ENCODE measurements at regions not wholly inside any gene's neighbourhood (a gene's known extent, or its start where the extent isn't known, plus 50 kb on each side); places are given as distances from the start of the nearest gene placed in this dataset.
"Not testable (repeated sequence)": the region's sequence is repeated elsewhere in the genome, so short reads cannot be mapped to it uniquely, and the experiment has no call there.

DNA sequence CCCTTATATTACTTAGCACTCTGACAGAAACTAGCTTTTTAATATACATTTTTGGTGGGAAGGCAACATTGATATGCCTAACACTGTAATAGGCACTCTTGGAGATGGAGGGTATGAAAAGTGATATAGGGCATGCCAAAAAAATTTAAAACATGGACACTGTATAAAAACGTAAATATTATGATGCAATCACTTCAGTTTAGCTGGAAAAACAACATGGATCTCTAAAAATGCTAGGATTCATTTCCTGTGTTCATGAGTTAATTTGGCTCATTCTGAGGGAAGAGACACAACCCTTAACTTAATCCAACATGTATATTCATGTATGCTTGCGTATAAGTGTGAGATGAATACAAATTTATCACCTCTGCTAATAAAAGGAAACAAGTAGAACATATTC lies 157.3 kb upstream of the TFAP2D start:
- Mint-ChIP-seq H3K9me3 (ENCODE audit: unreplicated experiment) (no peaks in the 10 kb centered on the region), H3K27ac (ENCODE audit: unreplicated experiment) (no peak overlapping the region), H3K36me3 (ENCODE audit: low read depth, unreplicated experiment) (no peaks in the 10 kb centered on the region), H3K4me1 (ENCODE audit: unreplicated experiment) (no peaks in the 10 kb centered on the region), H3K27me3 (ENCODE audit: unreplicated experiment) (no peaks in the 10 kb centered on the region), H3K4me3 (ENCODE audit: unreplicated experiment) (no peak overlapping the region)
- TF ChIP-seq, protein P1, sequence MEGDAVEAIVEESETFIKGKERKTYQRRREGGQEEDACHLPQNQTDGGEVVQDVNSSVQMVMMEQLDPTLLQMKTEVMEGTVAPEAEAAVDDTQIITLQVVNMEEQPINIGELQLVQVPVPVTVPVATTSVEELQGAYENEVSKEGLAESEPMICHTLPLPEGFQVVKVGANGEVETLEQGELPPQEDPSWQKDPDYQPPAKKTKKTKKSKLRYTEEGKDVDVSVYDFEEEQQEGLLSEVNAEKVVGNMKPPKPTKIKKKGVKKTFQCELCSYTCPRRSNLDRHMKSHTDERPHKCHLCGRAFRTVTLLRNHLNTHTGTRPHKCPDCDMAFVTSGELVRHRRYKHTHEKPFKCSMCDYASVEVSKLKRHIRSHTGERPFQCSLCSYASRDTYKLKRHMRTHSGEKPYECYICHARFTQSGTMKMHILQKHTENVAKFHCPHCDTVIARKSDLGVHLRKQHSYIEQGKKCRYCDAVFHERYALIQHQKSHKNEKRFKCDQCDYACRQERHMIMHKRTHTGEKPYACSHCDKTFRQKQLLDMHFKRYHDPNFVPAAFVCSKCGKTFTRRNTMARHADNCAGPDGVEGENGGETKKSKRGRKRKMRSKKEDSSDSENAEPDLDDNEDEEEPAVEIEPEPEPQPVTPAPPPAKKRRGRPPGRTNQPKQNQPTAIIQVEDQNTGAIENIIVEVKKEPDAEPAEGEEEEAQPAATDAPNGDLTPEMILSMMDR (IDR thresholded peaks at IDR 0.05; ENCODE audit: unreplicated experiment): no peak
- DNase-seq (ENCODE audit: low spot score): no peak

- H3K4me3 Mint-ChIP-seq (ENCODE audit: unreplicated experiment): no peak overlapping the region
- H3K36me3 Mint-ChIP-seq (ENCODE audit: low read depth, unreplicated experiment): no peaks in the 10 kb centered on the region
- no peaks in the 10 kb centered on the region for H3K4me1 Mint-ChIP-seq (ENCODE audit: unreplicated experiment)
- no peak overlapping the region for H3K27ac Mint-ChIP-seq (ENCODE audit: unreplicated experiment)
- no peaks in the 10 kb centered on the region for H3K9me3 Mint-ChIP-seq (ENCODE audit: unreplicated experiment)
- no peak for DNase-seq (ENCODE audit: low spot score)
- TF ChIP-seq, protein P1 (IDR thresholded peaks at IDR 0.05; ENCODE audit: unreplicated experiment): no peak
- H3K27me3 Mint-ChIP-seq (ENCODE audit: unreplicated experiment): no peaks in the 10 kb centered on the region
Observed at GRCh38 chr6:50565004-50565403, 148.3 kb upstream of the TFAP2D start.

DNA sequence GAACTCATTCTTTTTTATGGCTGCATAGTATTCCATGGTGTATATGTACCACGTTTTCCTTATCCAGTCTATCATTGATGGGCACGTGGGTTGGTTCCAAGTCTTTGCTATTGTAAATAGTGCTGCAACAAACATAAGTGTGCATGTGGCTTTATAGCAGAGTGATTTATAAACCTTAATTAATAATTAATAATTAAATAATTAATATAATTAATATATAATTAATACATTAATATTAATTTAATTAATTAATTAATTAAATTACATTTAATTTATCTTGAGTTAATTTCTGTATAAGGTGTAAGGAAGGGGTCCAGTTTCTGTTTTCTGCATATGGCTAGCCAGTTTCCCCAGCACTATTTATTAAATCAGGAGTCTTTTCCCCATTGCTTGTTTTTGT lies 142.1 kb upstream of the TFAP2D start:
- not testable (repeated sequence) for DNase-seq (ENCODE audit: low spot score); H3K9me3 Mint-ChIP-seq (ENCODE audit: unreplicated experiment); H3K4me3 Mint-ChIP-seq (ENCODE audit: unreplicated experiment); H3K27ac Mint-ChIP-seq (ENCODE audit: unreplicated experiment); H3K4me1 Mint-ChIP-seq (ENCODE audit: unreplicated experiment); H3K36me3 Mint-ChIP-seq (ENCODE audit: low read depth, unreplicated experiment); H3K27me3 Mint-ChIP-seq (ENCODE audit: unreplicated experiment)

DNA sequence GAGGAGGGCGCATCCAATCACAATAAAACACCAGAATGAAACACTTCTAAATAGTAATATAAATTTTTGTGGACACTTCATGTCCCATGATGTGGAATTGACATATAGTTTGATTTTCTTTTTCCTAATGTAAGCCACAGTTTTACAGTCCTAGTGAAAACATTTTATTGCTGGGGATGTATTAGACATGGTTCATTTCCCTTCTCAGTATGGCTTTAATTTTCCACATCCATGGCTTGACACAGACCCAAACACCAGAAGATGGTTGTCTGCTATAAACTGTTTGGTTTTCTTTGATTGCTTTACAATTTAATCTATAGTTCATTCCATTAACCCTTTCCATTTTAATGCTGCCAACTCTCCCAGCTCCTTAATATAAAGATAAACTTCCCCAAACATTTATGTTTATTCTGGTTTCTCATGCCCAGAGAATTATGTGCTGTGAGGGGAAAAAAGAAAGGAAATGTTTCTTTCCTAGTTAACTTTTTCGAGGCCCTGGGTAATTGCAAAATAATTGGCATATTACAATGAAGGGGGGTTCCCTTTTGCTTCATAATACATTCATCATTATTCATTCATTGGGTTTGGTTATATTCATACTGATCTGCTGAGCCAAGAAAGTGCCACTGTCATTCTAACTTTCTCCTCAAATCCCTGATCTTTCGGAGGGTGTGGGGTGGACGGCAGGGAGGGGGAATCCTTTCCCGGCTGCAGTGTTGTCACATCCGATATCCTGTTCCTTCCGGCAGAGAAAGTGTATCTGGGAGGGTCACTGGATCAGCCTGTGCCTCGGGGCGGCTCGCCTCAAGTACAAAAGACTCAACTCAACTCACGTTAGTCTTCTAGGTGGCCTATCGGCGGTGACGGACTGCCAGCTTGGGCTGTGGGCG lies 127.6 kb upstream of the TFAP2D start:
- TF ChIP-seq, protein P1 (IDR thresholded peaks at IDR 0.05; ENCODE audit: unreplicated experiment): no peak
- Mint-ChIP-seq H3K9me3 (ENCODE audit: unreplicated experiment) (no peaks in the 10 kb centered on the region), H3K27ac (ENCODE audit: unreplicated experiment) (no peak overlapping the region), H3K36me3 (ENCODE audit: low read depth, unreplicated experiment) (no peaks in the 10 kb centered on the region), H3K4me3 (ENCODE audit: unreplicated experiment) (no peak overlapping the region), H3K4me1 (ENCODE audit: unreplicated experiment) (no peaks in the 10 kb centered on the region), H3K27me3 (ENCODE audit: unreplicated experiment) (no peaks in the 10 kb centered on the region)
- no peak for DNase-seq (ENCODE audit: low spot score)

- Mint-ChIP-seq H3K4me3 (ENCODE audit: unreplicated experiment) (no peak overlapping the region), H3K4me1 (ENCODE audit: unreplicated experiment) (no peaks in the 10 kb centered on the region), H3K27me3 (ENCODE audit: unreplicated experiment) (no peaks in the 10 kb centered on the region), H3K36me3 (ENCODE audit: low read depth, unreplicated experiment) (no peaks in the 10 kb centered on the region), H3K9me3 (ENCODE audit: unreplicated experiment) (no peaks in the 10 kb centered on the region), H3K27ac (ENCODE audit: unreplicated experiment) (no peak overlapping the region)
- no peak for DNase-seq (ENCODE audit: low spot score)
- TF ChIP-seq, protein P1 (IDR thresholded peaks at IDR 0.05; ENCODE audit: unreplicated experiment): no peak
Observed at GRCh38 chr6:50586331-50586675, 127.0 kb upstream of the TFAP2D start.

Measured in endothelial cell (in vitro differentiated cells).